ENCODE measurements at regions not wholly inside any gene's neighbourhood (a gene's known extent, or its start where the extent isn't known, plus 50 kb on each side); places are given as distances from the start of the nearest gene placed in this dataset.
"Not testable (repeated sequence)": the region's sequence is repeated elsewhere in the genome, so short reads cannot be mapped to it uniquely, and the experiment has no call there.

- DNase-seq (ENCODE audit: low spot score) = no peak
These were observed 51.7 kb upstream of the MYO10 start for GRCh38 chr5:16987776-16988175.

DNA sequence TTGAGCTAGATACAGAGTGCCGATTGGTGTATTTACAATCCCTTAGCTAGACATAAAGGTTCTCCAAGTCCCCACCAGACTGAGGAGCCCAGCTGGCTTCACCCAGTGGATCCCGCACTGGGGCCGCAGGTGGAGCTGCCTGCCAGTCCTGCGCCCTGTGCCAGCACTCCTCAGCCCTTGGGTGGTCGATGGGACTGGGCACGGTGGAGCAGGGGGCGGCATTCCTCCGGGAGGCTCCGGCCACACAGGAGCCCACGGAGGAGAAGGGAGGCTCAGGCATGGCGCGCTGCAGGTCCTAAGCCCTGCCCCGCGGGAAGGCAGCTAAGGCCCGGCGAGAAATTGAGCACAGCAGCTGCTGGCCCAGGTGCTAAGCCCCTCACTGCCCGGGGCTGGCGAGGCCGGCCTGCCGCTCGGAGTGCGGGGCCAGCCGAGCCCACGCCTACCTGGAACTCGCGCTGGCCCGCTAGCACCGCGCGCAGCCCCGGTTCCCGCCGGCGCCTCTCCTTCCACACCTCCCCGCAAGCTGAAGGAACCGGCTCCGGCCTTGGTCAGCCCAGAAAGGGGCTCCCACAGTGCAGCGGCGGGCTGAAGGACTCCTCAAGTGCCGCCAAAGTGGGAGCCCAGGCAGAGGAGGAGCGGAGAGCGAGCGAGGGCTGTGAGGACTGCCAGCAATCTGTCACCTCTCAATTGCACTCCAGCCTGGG is 54.9 kb upstream of the MYO10 start:
- not testable (repeated sequence) for DNase-seq (ENCODE audit: low spot score)

- DNase-seq (ENCODE audit: low spot score) = no peak
These were observed 55.9 kb upstream of the MYO10 start for GRCh38 chr5:16992006-16992405.

GRCh38 chr5:16992444-16992843 is 56.4 kb upstream of the MYO10 start:
- DNase-seq (ENCODE audit: low spot score) = no peak

DNA sequence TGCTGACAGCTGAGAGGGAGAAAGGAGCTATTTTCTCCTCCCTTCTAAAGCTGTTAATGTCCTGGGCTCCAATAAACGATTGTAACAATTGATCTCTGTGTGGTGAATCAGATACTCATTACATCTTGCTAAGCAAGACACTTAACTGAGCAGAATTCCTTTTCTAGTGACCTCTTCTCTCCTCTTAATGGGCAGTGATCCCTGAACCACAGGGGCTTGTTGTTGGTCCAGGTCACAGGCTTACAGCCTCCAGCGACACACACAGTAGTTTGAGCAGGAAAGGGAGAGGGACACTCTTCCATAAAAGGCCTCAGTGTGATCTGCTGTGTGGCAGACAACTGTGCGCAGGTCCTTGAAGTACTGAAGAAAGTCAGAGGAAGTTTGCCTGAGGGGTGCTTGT is 58.5 kb upstream of the MYO10 start:
- no peak for DNase-seq (ENCODE audit: low spot score)

- no peak for DNase-seq (ENCODE audit: low spot score)
These were observed 59.3 kb upstream of the MYO10 start for GRCh38 chr5:16995372-16995771.

- no peak for DNase-seq (ENCODE audit: low spot score)
These were observed 64.3 kb upstream of the MYO10 start for GRCh38 chr5:17000291-17000939.

DNA sequence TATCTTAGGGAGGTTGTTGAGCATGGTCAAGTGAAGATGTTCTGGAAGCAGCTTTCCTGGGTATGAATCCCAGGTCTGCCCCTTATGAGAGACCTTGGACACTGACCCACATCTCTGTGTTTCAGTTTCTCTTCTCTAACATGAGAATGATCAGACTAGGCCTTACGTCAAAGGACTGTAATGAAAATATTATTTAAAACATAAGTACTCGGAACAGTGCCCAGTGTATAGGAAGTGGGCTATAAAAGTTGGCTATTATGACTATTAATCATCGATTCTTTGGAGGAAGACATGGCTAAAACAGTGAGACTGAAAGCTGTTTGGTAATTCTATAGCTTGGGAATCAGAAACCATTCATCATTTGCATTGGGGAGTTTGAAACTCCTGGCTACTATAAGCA is 65.3 kb upstream of the MYO10 start:
- no peak for DNase-seq (ENCODE audit: low spot score)

- DNase-seq (ENCODE audit: low spot score) = no peak
These were observed 68.5 kb upstream of the MYO10 start for GRCh38 chr5:17004441-17005106.

DNA sequence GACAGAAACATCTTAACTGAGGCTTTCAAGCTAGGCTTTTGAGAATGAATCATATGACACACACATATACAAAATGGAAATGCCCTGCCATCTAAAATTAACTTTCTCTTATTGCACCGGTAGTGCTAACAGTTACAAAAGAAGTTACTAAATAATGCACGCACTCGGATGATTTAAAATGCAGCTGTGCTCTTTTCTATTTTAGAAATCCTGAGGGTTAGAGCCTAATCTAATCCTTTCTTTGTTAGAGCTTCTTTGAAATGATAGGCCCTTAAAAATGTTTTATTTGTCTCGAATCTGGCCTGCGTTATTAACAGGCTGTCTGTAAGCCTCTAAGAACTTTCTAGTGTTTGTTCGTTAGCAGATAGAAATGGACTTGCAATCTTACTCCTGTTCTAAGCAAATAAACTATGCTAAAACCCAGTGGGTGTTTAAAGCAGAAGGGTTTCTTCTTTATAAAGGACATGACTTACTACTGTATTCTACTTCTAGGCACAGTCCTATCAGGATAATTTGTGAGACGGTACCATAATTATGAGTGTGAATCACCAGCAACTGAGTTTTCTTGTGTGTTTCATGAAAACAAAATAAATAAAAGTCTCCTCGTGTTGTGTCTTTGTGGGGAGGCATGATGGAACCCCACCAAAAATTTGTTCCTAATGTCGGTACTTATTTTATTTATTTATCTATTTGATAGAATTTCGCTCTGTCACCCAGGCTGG is 69.2 kb upstream of the MYO10 start:
- no peak for DNase-seq (ENCODE audit: low spot score)

DNA sequence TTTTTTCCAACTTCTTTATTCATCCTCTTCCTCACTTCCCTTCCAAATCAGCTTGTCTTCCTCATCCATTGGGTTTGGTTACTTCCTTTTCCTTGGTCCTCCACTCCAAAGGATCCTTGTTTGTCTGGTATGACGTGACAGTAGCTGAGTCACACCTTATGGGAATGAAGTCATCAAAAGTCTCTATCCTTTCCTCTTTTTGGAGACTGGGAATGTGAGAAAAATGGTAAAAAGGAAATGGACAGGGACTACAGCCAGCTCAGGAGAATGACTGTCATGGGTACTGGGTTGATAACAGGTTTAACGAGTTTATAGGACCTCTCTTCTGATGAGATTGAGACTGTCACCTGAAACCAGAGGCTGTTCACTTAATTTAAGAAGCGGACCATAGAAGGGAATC is 76.2 kb upstream of the MYO10 start:
- no peak for DNase-seq (ENCODE audit: low spot score)

DNA sequence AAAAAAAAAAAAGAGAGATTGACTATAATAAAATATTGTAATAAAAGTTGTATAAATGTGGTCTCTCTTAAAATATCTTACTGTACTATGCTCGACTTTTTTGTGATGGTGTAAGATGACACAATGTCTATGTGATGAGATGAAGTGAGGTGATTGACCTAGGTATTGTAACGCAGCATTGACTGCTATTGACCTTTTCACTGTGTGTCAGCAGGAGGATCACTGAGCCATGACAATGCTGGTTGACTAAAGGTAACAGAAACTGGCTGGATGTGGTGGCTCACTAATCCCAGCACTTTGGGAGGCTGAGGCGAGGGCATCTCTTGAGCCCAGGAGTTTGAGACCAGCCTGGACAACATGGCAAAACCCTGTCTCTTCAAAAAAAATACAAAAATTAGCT is 78.6 kb upstream of the MYO10 start:
- no peak for DNase-seq (ENCODE audit: low spot score)

DNA sequence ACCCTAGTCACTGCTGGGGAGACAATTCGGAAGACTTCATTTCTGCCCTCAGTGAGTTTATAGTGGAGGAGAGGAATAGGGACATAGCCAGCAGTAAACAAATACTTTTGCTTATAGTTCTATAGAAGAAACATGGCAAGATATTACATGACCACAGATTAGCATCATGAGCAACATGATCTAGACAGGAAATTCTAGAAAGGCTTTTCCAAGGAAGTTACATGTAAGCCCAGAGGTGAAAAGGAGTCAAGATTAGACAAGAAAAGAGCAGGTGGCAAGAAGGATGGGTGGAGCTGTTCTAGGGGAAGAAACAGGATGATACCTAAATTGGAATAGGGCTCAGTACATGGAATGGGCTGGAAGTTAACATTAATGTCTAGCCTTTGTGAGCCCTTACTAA is 82.8 kb upstream of the MYO10 start:
- no peak for DNase-seq (ENCODE audit: low spot score)

DNA sequence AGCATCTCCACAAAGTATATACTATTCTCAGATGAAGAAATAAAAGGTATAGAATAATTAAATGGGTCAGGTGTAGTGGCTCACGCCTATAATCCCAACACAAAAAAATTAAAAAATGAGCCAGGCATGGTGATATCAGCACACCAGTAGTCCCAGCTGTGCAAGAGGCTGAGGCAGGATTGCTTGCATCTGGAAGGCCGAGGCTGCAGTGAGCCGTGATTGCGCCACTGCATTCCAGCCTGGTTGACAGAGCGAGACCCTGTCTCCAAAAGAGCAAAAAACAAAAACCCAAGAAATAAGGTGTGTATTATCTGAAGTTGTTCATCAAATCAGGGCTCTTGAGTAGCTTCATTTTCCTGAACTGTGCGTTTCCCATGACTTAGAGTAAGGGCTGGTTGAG is 83.2 kb upstream of the MYO10 start:
- DNase-seq (ENCODE audit: low spot score) = no peak

GRCh38 chr5:17020678-17021601 is 84.9 kb upstream of the MYO10 start:
- DNase-seq (ENCODE audit: low spot score) = no peak

- DNase-seq (ENCODE audit: low spot score) = no peak
These were observed 85.5 kb upstream of the MYO10 start for GRCh38 chr5:17021602-17021932.

- DNase-seq (ENCODE audit: low spot score) = no peak
These were observed 86.2 kb upstream of the MYO10 start for GRCh38 chr5:17022296-17022695.

DNA sequence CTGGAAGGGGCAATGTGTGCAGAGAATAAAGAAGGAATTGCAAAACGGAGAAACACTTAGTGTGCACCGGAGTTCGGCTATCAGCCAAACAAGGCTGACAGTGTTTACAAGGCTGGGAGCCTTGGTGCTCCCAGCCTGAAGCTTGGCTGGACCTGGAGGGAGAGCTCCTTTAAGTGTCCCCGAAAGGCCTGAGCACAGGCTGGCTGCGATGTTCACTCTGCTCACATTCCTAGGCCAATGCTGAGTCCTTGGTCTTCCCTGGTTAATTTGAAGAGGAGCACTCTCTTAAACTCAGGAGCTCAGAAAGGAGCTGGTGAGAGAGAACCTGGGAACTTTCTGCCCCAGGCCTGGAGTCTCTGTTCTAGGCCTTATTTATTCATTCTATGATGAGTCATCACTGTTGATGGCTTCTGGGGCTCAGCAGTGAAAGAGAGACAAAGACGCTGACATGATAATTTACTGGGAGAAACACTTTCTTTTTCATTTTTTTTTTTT is 88.6 kb upstream of the MYO10 start:
- DNase-seq (ENCODE audit: low spot score) = no peak

DNA sequence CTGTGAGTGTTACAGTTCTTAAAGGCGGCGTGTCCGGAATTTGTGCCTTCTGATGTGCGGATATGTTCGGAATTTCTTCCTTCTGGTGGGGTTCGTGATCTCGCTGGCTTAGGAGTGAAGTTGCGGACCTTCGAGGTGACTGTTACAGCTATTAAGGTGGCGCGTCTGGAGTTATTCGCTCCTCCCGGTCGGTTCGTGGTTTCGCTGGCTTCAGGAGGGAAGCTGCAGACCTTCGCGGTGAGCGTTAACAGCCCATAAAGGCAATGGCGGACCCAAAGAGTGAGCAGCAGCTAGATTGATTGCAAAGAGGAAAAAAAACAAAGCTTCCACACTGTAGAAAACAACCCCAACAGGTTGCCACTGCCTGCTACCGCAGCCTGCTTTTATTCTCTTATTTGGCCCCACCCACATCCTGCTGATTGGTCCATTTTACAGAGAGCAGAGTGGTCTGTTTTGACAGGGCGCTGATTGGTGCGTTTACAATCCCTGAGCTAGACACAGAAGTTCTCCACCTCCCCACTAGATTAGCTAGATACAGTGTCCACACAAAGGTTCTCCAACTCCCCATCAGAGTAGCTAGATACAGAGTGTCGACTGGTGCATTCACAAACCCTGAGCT is 95.7 kb upstream of the MYO10 start:
- DNase-seq (ENCODE audit: low spot score) = not testable (repeated sequence)

- DNase-seq (ENCODE audit: low spot score) = not testable (repeated sequence)
These were observed 96.4 kb upstream of the MYO10 start for GRCh38 chr5:17032314-17032985.

GRCh38 chr5:17034992-17035391 is 98.9 kb upstream of the MYO10 start:
- not testable (repeated sequence) for DNase-seq (ENCODE audit: low spot score)

All from cerebellar cortex (tissue), 1 donor.